ENCODE measurements at regions not wholly inside any gene's neighbourhood (a gene's known extent, or its start where the extent isn't known, plus 50 kb on each side); places are given as distances from the start of the nearest gene placed in this dataset.
A peak's percentile ranks its signal among the peaks of the same experiment; 100 is the strongest.

- no peaks in the 10 kb centered on the region for H3K9me3 ChIP-seq
- H3K79me2 ChIP-seq (ENCODE audit: insufficient read depth): no peaks in the 10 kb centered on the region
- no peak overlapping the region for H3K4me3 ChIP-seq (ENCODE audit: low read depth in 2 of 2, low read length in 1 of 2)
- no peaks in the 10 kb centered on the region for H3K9me2 ChIP-seq
- peaks cover 0 to 3% of the 10 kb centered on the region in 2 experiments; a peak in 1 of 4 replicates for H3K4me1 ChIP-seq (ENCODE audit: control insufficient read depth in 1 of 2, insufficient read depth in 2 of 2, low read depth in 1 of 2, low read length in 1 of 2)
- H3K36me3 ChIP-seq (replicated peaks in 1 of 2; ENCODE audit: control insufficient read depth in 1 of 2, insufficient read depth in 2 of 2, low read length in 1 of 2): no peaks in the 10 kb centered on the region
- no peak overlapping the region for H2AFZ ChIP-seq (ENCODE audit: low read depth)
- ChIA-PET POLR2A (interaction anchor here (0.7 kb wide), 1 partner anchor 391 kb away, joined by 3 read pairs; no protein-coding TSS in a partner anchor), CTCF (interaction anchor here (1.2 to 1.7 kb wide), 2 partner anchors 14 to 15 kb away, joined by 4 to 6 read pairs; no protein-coding TSS in a partner anchor)
- no peak overlapping the region for H3K9ac ChIP-seq
- 5% methylated on average over 8 of the region's 31 CpGs for WGBS (ENCODE audit: low lambda C conversion rate)
- TF ChIP-seq IRF3 (IDR thresholded peaks at IDR 0.05; ENCODE audit: low read depth, low read length): no peak
- TF ChIP-seq ELF1 (IDR thresholded peaks at IDR 0.05): no peak
- no peak for TF ChIP-seq SIN3A (IDR thresholded peaks at IDR 0.05; ENCODE audit: borderline replicate concordance, low read depth, low read length)
- H3F3A ChIP-seq (replicated peaks; ENCODE audit: insufficient read depth): no peaks in the 10 kb centered on the region
- no peaks in the 10 kb centered on the region for H4K20me1 ChIP-seq (ENCODE audit: insufficient read depth)
- H3K27ac ChIP-seq (ENCODE audit: low read depth in 2 of 2, low read length in 1 of 2): no peak overlapping the region
- peaks cover 73% of the 10 kb centered on the region for H3K27me3 ChIP-seq (ENCODE audit: insufficient read depth)
- DNase-seq: peak; percentile 74
- no peak overlapping the region for H3K4me2 ChIP-seq
Measured at GRCh38 chr12:132400011-132400641, 70.7 kb upstream of the GALNT9 start.

- ChIA-PET POLR2A (interaction anchor here (0.7 kb wide), 1 partner anchor 390 kb away, joined by 3 read pairs; no protein-coding TSS in a partner anchor), CTCF (interaction anchor here (0.8 to 1.7 kb wide), 3 partner anchors 14 to 16 kb away, joined by 3 to 6 read pairs (median 4); no protein-coding TSS in a partner anchor)
- Histone ChIP-seq H3K9me3 (no peaks in the 10 kb centered on the region), H3K36me3 (replicated peaks in 1 of 2; ENCODE audit: control insufficient read depth in 1 of 2, insufficient read depth in 2 of 2, low read length in 1 of 2) (no peaks in the 10 kb centered on the region), H4K20me1 (ENCODE audit: insufficient read depth) (no peaks in the 10 kb centered on the region), H3K4me3 (ENCODE audit: low read depth in 2 of 2, low read length in 1 of 2) (no peak overlapping the region), H3K4me1 (ENCODE audit: control insufficient read depth in 1 of 2, insufficient read depth in 2 of 2, low read depth in 1 of 2, low read length in 1 of 2) (peaks cover 0 to 3% of the 10 kb centered on the region in 2 experiments; a peak in 1 of 4 replicates), H3K9ac (no peak overlapping the region), H2AFZ (ENCODE audit: low read depth) (no peak overlapping the region), H3K27ac (ENCODE audit: low read depth in 2 of 2, low read length in 1 of 2) (no peak overlapping the region), H3K27me3 (ENCODE audit: insufficient read depth) (peaks cover 69% of the 10 kb centered on the region), H3F3A (replicated peaks; ENCODE audit: insufficient read depth) (peaks cover 6% of the 10 kb centered on the region), H3K79me2 (ENCODE audit: insufficient read depth) (no peaks in the 10 kb centered on the region), H3K9me2 (no peaks in the 10 kb centered on the region), H3K4me2 (no peak overlapping the region)
- no peak for TF ChIP-seq IRF3 (IDR thresholded peaks at IDR 0.05; ENCODE audit: low read depth, low read length)
- TF ChIP-seq RCOR1 (IDR thresholded peaks at IDR 0.05; ENCODE audit: low read length): no peak
- no peak for TF ChIP-seq RXRA (IDR thresholded peaks at IDR 0.05; ENCODE audit: borderline replicate concordance, low read depth)
- TF ChIP-seq TCF12 (IDR thresholded peaks at IDR 0.05): no peak
- TF ChIP-seq YY1 (IDR thresholded peaks at IDR 0.05; ENCODE audit: low read depth): no peak
- no peak for TF ChIP-seq JUND (IDR thresholded peaks at IDR 0.05)
- TF ChIP-seq MXI1 (IDR thresholded peaks at IDR 0.05; ENCODE audit: low read depth, low read length): no peak
- TF ChIP-seq SIN3A (IDR thresholded peaks at IDR 0.05; ENCODE audit: borderline replicate concordance, low read depth, low read length): no peak
- no peak for TF ChIP-seq NFIC (IDR thresholded peaks at IDR 0.05; ENCODE audit: borderline replicate concordance)
- no peak for TF ChIP-seq MEF2A (IDR thresholded peaks at IDR 0.05; ENCODE audit: borderline replicate concordance, low read depth)
- TF ChIP-seq TAF1 (IDR thresholded peaks at IDR 0.05; ENCODE audit: borderline replicate concordance, low read depth, low read length): no peak
- TF ChIP-seq USF1 (IDR thresholded peaks at IDR 0.05; ENCODE audit: borderline replicate concordance, low read depth): no peak
- no peak for TF ChIP-seq REST (IDR thresholded peaks at IDR 0.05; ENCODE audit: low read depth, low read length)
- DNase-seq: no peak
- WGBS (ENCODE audit: low lambda C conversion rate): 37% methylated on average over 23 of the region's 43 CpGs
Measured at GRCh38 chr12:132399092-132400010, 70.0 kb upstream of the GALNT9 start.
